Spleen (tissue), 7 donors: ENCODE measurements at regions not wholly inside any gene's neighbourhood (a gene's known extent, or its start where the extent isn't known, plus 50 kb on each side); places are given as distances from the start of the nearest gene placed in this dataset.

Experiments
- CTCF ChIP-seq, 11 experiments: fragments of 200-600 bp in 7 of 11; fragments of 450-650 bp in 4 of 11; sonication (generic) in 4 of 11; IDR thresholded peaks in 8 of 11; conservative IDR thresholded peaks in 3 of 11; 1 replicate in 7 of 11; 2 replicates in 4 of 11; pipeline versions ENCODE4 v1.4.0 to v1.8.0; 2016 to 2021; ENCODE audit warnings: antibody characterized with exemption in 11 of 11, inconsistent platforms in 4 of 11, mild to moderate bottlenecking in 1 of 11
- POLR2A ChIP-seq, 3 donors: fragments of 450-650 bp; IDR thresholded peaks; one replicate each; pipeline ENCODE4 v1.5.1; 2017; ENCODE audit warnings: antibody characterized with exemption in 3 of 3, mild to moderate bottlenecking in 1 of 3
- donor health status: DM: no; HTN: no; CAD: no; lungs with moderate emphysema.
- donor health status: DM: no; HTN: no; CAD: no.
- donor health status: DM: no; HTN: no; CAD: no.

GRCh38 chr16:22693638-22694340 is 120.2 kb upstream of the HS3ST2 start:
- TF ChIP-seq POLR2A (IDR thresholded peaks at IDR 0.05) (no peak), CTCF (IDR thresholded peaks at IDR 0.05 in 8 of 11, conservative IDR thresholded peaks at IDR 0.05 in 3 of 11) (no peak)
